Right lobe of liver (tissue), 4 donors: ENCODE measurements at regions not wholly inside any gene's neighbourhood (a gene's known extent, or its start where the extent isn't known, plus 50 kb on each side); places are given as distances from the start of the nearest gene placed in this dataset.

Source experiments
- CTCF ChIP-seq, 4 donors: fragments of 200-600 bp in 3 of 4; fragments of 450-650 bp in 1 of 4; IDR thresholded peaks; one replicate each; pipeline versions ENCODE4 v1.5.1 to v1.8.0; 2016 to 2022; ENCODE audit warnings: antibody characterized with exemption in 4 of 4, mild to moderate bottlenecking in 2 of 4
- POLR2A ChIP-seq: fragments of 450-650 bp; IDR thresholded peaks from one replicate; pipeline ENCODE4 v1.6.1; 2017; ENCODE audit warnings: antibody characterized with exemption, mild to moderate bottlenecking
- donor health status: DM: no; HTN: no; CAD: no.
- donor health status: DM: no; HTN: no; CAD: no.
- donor health status: DM: no; HTN: yes; CAD: no.

GRCh38 chr6:138600726-138601125, 101.4 kb upstream of the NHSL1 start:
- TF ChIP-seq CTCF (IDR thresholded peaks at IDR 0.05) (no peak), POLR2A (no peak)
